ENCODE measurements at regions not wholly inside any gene's neighbourhood (a gene's known extent, or its start where the extent isn't known, plus 50 kb on each side); places are given as distances from the start of the nearest gene placed in this dataset.

DNA sequence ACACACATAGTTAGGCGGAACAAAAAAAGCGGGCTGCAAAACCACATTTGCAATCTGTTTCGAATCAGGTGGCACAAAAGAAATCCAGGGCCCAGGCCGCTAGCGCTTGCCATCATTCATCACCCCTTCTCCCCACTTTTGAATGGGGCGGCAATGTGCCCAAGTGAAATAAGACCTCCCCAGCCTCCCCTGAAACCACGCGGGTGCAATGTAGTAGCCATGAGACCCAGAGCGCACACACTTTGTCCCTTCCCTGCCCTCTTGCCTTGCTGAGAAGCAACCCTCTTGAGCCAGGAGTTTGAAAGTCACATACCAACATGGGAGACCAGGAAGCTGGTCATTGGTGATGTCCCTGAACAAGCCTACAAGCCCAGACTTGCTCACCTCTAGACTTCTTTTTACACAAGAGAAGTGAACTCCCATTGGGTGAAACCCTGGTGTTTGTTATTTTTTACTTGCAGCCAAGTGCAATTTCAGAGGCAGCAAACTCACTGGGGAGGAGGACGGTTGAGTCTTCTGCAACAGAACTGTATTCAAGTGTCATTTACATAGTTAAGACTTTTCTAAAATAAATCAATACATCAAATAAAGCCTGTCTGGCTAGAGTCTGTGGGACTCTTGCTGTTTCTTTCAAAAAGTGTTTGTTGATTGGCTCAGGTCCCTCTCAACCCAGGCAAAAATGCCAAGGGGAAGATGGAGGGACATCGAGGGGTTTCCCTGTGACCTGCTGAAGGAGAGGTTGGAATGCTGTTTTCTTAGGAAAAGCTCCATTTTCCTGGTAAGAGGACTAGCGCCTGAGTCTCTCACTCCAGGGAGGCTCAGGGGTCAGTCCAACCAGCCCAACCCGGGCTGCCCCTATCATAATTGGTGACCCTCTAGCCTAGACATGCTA lies 138.1 kb upstream of the PTPN1 start:
- no peak for TF ChIP-seq EP300 (IDR thresholded peaks at IDR 0.05)
- TF ChIP-seq POLR2A (IDR thresholded peaks at IDR 0.05) = no peak
- TF ChIP-seq, protein P1, sequence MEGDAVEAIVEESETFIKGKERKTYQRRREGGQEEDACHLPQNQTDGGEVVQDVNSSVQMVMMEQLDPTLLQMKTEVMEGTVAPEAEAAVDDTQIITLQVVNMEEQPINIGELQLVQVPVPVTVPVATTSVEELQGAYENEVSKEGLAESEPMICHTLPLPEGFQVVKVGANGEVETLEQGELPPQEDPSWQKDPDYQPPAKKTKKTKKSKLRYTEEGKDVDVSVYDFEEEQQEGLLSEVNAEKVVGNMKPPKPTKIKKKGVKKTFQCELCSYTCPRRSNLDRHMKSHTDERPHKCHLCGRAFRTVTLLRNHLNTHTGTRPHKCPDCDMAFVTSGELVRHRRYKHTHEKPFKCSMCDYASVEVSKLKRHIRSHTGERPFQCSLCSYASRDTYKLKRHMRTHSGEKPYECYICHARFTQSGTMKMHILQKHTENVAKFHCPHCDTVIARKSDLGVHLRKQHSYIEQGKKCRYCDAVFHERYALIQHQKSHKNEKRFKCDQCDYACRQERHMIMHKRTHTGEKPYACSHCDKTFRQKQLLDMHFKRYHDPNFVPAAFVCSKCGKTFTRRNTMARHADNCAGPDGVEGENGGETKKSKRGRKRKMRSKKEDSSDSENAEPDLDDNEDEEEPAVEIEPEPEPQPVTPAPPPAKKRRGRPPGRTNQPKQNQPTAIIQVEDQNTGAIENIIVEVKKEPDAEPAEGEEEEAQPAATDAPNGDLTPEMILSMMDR (IDR thresholded peaks at IDR 0.05) = no peak
- no peak for TF ChIP-seq POLR2AphosphoS5 (IDR thresholded peaks at IDR 0.05)
- Histone ChIP-seq H3K27me3 (no peaks in the 10 kb centered on the region), H3K36me3 (no peaks in the 10 kb centered on the region), H3K9me3 (no peaks in the 10 kb centered on the region), H3K27ac (no peak overlapping the region), H3K4me1 (peaks cover 0 to under 1% (median 0%) of the 10 kb centered on the region in 3 donors), H3K4me3 (no peak overlapping the region)
- 87 to 91% methylated on average over 9 to 10 of the region's 13 CpGs for WGBS, 2 donors (ENCODE audit: low coverage in 1 of 2)
- ATAC-seq = no peak

DNA sequence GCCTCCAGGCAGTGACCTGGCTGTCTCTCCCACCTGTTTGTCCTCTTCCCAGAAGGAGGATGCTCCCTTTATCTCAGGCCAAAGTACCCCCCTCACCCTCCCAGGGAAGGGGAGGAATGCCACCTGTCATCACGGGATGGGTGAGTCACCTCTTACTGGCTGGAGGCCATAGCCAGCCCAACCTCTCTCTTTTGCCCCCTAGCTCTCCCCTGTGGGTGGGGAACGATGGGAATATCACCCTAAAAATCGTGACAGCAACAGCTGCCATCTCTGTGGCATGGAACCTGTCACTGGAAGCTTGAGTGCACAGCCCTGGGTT lies 137.5 kb upstream of the PTPN1 start:
- no CpG with 5 or more reads among the region's 3 CpGs for WGBS, 2 donors (ENCODE audit: low coverage in 1 of 2)
- H3K4me1 ChIP-seq = no peaks in the 10 kb centered on the region
- no peak overlapping the region for H3K4me3 ChIP-seq
- TF ChIP-seq, protein P1 (IDR thresholded peaks at IDR 0.05) = no peak
- TF ChIP-seq POLR2A (IDR thresholded peaks at IDR 0.05) = no peak
- no peak for TF ChIP-seq POLR2AphosphoS5 (IDR thresholded peaks at IDR 0.05)
- TF ChIP-seq EP300 (IDR thresholded peaks at IDR 0.05) = no peak
- H3K9me3 ChIP-seq = no peaks in the 10 kb centered on the region
- H3K27me3 ChIP-seq = no peaks in the 10 kb centered on the region
- no peaks in the 10 kb centered on the region for H3K36me3 ChIP-seq
- ATAC-seq = no peak
- no peak overlapping the region for H3K27ac ChIP-seq

DNA sequence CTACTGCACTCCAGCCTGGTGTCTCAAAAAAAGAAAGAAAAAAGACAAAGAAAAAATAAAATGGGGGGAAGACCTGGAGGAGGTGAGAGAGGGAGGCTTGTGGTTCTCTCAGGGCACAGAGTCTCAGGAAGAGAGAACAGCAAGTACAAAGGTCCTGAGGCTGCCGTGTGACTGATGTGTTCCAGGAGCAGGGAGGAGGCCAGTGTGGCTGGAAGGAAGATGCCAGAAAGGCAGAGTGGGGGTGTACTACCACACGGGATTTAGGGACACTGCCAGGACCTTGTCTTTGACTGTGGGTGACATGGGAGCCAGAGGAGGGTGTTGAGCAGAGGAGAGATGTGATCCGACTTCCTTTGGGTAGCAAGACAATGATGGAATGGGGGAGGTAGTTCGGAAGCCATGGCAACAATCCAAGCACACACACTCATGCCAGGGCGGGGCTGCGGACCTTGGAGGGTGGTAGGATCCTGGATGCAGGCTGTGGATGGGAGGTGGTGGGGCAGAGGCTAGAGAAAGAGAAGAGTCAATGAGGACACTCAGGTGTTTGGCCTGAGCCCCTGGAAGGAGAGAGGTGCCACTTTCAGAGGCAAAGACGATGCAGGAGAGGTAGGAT lies 136.4 kb upstream of the PTPN1 start:
- TF ChIP-seq POLR2A (IDR thresholded peaks at IDR 0.05) = no peak
- TF ChIP-seq, protein P1 (IDR thresholded peaks at IDR 0.05) = no peak
- TF ChIP-seq POLR2AphosphoS5 (IDR thresholded peaks at IDR 0.05) = no peak
- TF ChIP-seq EP300 (IDR thresholded peaks at IDR 0.05) = no peak
- H3K36me3 ChIP-seq = no peaks in the 10 kb centered on the region
- H3K4me1 ChIP-seq = peaks cover 0 to 5% (median 5%) of the 10 kb centered on the region in 3 donors
- WGBS, 2 donors (ENCODE audit: low coverage in 1 of 2) = 52 to 62% methylated on average over 4 to 7 of the region's 7 CpGs
- H3K4me3 ChIP-seq = no peak overlapping the region
- ATAC-seq = no peak
- H3K27ac ChIP-seq = no peak overlapping the region
- H3K27me3 ChIP-seq = no peaks in the 10 kb centered on the region
- H3K9me3 ChIP-seq = no peaks in the 10 kb centered on the region

DNA sequence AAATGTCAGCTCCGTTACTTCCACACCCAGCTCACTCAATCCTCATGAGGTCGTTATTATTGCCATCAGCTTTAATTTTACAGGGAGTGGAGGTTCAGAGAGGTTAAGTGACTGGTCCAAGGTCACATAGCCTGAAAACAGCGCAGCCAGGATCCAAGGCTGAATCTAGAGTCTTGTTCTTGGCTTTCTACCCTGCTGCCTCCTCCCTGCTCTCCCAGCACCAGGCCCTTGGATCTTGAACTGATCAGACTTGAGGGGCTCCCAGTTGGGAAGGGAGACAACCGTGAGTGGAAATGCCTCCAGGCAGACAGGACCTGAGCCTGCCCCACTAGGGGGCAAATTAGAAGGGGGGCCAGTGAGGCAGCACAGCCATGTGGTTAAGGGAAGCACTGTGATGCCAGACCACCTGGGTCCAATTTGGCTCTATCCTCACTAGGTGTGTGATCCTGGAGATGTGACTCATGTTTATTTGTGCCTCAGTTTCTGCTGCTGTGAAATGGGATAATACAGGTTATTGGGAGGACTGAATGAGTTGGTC lies 135.6 kb upstream of the PTPN1 start:
- Histone ChIP-seq H3K27ac (no peak overlapping the region), H3K36me3 (no peaks in the 10 kb centered on the region), H3K27me3 (no peaks in the 10 kb centered on the region), H3K9me3 (no peaks in the 10 kb centered on the region), H3K4me1 (peaks cover 0 to 13% (median 9%) of the 10 kb centered on the region in 3 donors), H3K4me3 (no peak overlapping the region)
- TF ChIP-seq, protein P1 (IDR thresholded peaks at IDR 0.05) = no peak
- TF ChIP-seq POLR2AphosphoS5 (IDR thresholded peaks at IDR 0.05) (no peak), POLR2A (IDR thresholded peaks at IDR 0.05) (no peak), EP300 (IDR thresholded peaks at IDR 0.05) (no peak)
- no peak for ATAC-seq
- 90% methylated on average over 2 of the region's 4 CpGs for whole genome bisulfite sequencing, 2 donors (ENCODE audit: low coverage in 1 of 2)

All from gastroesophageal sphincter (tissue), 4 donors.